CD4-positive, alpha-beta T cell (primary cell): ENCODE measurements at regions not wholly inside any gene's neighbourhood (a gene's known extent, or its start where the extent isn't known, plus 50 kb on each side); places are given as distances from the start of the nearest gene placed in this dataset. TPM values are rescaled to one million over a fixed set of nuclear protein-coding genes. Genes with fewer than 3 reads are reported as not detected.

Experiments
- ATAC-seq: fragments of 200-7000 bp; cut with Tn5 transposase; one replicate; pipeline ENCODE4 v1.10.0; 2022; ENCODE audit warnings: mild to moderate bottlenecking; ENCODE audit not compliant: poor library complexity
- CTCF ChIA-PET: fragments of 350-600 bp; sonication (Branson Sonifier 250); formaldehyde crosslinking; loops from one replicate; lab custom pipeline; 2021; ENCODE audit warnings: antibody characterized with exemption, inconsistent platforms; lab: Charles Lee
- POLR2A ChIA-PET: fragments of 350-600 bp; sonication (Branson Sonifier 250); formaldehyde crosslinking; loops from one replicate; lab custom pipeline; 2021; ENCODE audit warnings: antibody characterized with exemption, inconsistent platforms; lab: Charles Lee
- DNase-seq, 14 experiments: peaks; one replicate each; pipeline ENCODE4 v3.0.0-alpha.2; 2013 to 2020; ENCODE audit warnings: mixed read lengths in 2 of 14
- H3K27ac ChIP-seq, 2 donors: one replicate each; pipeline versions ENCODE4 v1.5.1 to v1.7.0; 2013; ENCODE audit warnings: low read length in 2 of 2, low read depth in 1 of 2, mild to moderate bottlenecking in 1 of 2
- H3K27me3 ChIP-seq, 2 experiments: 1 replicate in 1 of 2; 2 replicates in 1 of 2; pipeline versions ENCODE4 v1.6.1 to v1.7.0; 2013; ENCODE audit warnings: low read length in 2 of 2, control low read depth in 1 of 2, mild to moderate bottlenecking in 1 of 2, moderate library complexity in 1 of 2; ENCODE audit not compliant: insufficient read depth in 2 of 2, control insufficient read depth in 1 of 2
- H3K36me3 ChIP-seq: one replicate; pipeline ENCODE4 v1.6.1; 2013; ENCODE audit warnings: low read length, control low read depth; ENCODE audit not compliant: insufficient read depth
- H3K4me1 ChIP-seq: one replicate; pipeline ENCODE4 v1.6.1; 2013; ENCODE audit warnings: low read length, control low read depth; ENCODE audit not compliant: insufficient read depth
- H3K4me3 ChIP-seq: one replicate; pipeline ENCODE4 v1.5.1; 2013; ENCODE audit warnings: mild to moderate bottlenecking, low read length, moderate library complexity
- H3K9me3 ChIP-seq, 2 experiments: 1 replicate in 1 of 2; 2 replicates in 1 of 2; pipeline versions ENCODE4 v1.6.1 to v1.7.0; 2013; ENCODE audit warnings: low read length in 2 of 2, mild to moderate bottlenecking in 2 of 2, control low read depth in 1 of 2, moderate library complexity in 1 of 2; ENCODE audit not compliant: control insufficient read depth in 1 of 2, insufficient read depth in 1 of 2
- H3K27ac Mint-ChIP-seq: one replicate; pipeline ENCODE4 v1.8.0; 2020; ENCODE audit warnings: mixed read lengths
- H3K27me3 Mint-ChIP-seq: one replicate; pipeline ENCODE4 v1.8.0; 2021; ENCODE audit warnings: mixed read lengths
- H3K36me3 Mint-ChIP-seq: one replicate; pipeline ENCODE4 v1.8.0; 2021; ENCODE audit warnings: low read depth, mixed read lengths
- H3K4me1 Mint-ChIP-seq: one replicate; pipeline ENCODE4 v1.8.0; 2021; ENCODE audit warnings: low read depth, mixed read lengths
- H3K4me3 Mint-ChIP-seq: one replicate; pipeline ENCODE4 v1.8.0; 2020; ENCODE audit warnings: mild to moderate bottlenecking, mixed read lengths
- H3K9me3 Mint-ChIP-seq: one replicate; pipeline ENCODE4 v1.8.0; 2020; ENCODE audit warnings: mixed read lengths
- CTCF ChIP-seq: fragments of 200-600 bp; IDR thresholded peaks from one replicate; pipeline ENCODE4 v1.8.0; 2022; ENCODE audit warnings: antibody characterized with exemption, mild to moderate bottlenecking
- intact Hi-C, 2 experiments: fragments of 100-400 bp; cut with DNase I in 1 of 2; cut with micrococcal nuclease in 1 of 2; formaldehyde crosslinking; loops; one replicate each; pipeline versions ENCODE4 v1.15.1 to v1.9.0; 2023 to 2025; cut with DNase I, micrococcal nuclease
- microRNA-seq: library from miRNA; unstranded; fragments of <30 nt; microRNA quantifications from one replicate; pipeline ENCODE4 v1.2.0, GENCODE V29; 2021; ENCODE audit warnings: borderline microRNAs expressed, borderline replicate concordance

GRCh38 chr4:170157670-170158069 is 67.9 kb upstream of the AADAT start:
- Histone ChIP-seq H3K9me3 (peaks cover 0 to 4% of the 10 kb centered on the region in 2 experiments), H3K27me3 (no peaks in the 10 kb centered on the region), H3K4me1 (no peaks in the 10 kb centered on the region), H3K27ac (no peak overlapping the region), H3K4me3 (no peak overlapping the region), H3K36me3 (no peaks in the 10 kb centered on the region)
- TF ChIP-seq CTCF: no peak
- no peaks in the 10 kb centered on the region for H3K36me3 Mint-ChIP-seq
- ATAC-seq: no peak
- ChIA-PET POLR2A (no interaction called here), CTCF (no interaction called here)
- no peaks in the 10 kb centered on the region for H3K4me1 Mint-ChIP-seq
- H3K4me3 Mint-ChIP-seq: no peak overlapping the region
- H3K27ac Mint-ChIP-seq: no peak overlapping the region
- intact Hi-C loops: no loop called here
- DNase-seq: no peak
- peaks cover 12% of the 10 kb centered on the region for H3K9me3 Mint-ChIP-seq
- H3K27me3 Mint-ChIP-seq: peaks cover 15% of the 10 kb centered on the region

GRCh38 chr4:170145120-170145519 is 55.4 kb upstream of the AADAT start:
- Histone ChIP-seq H3K4me1 (no peaks in the 10 kb centered on the region), H3K27me3 (no peaks in the 10 kb centered on the region), H3K9me3 (no peaks in the 10 kb centered on the region), H3K4me3 (no peak overlapping the region), H3K36me3 (no peaks in the 10 kb centered on the region), H3K27ac (no peak overlapping the region)
- H3K4me3 Mint-ChIP-seq: no peak overlapping the region
- CTCF ChIA-PET: no interaction called here
- TF ChIP-seq CTCF: no peak
- H3K4me1 Mint-ChIP-seq: no peaks in the 10 kb centered on the region
- no peak overlapping the region for H3K27ac Mint-ChIP-seq
- no peaks in the 10 kb centered on the region for H3K27me3 Mint-ChIP-seq
- POLR2A ChIA-PET: no interaction called here
- no peak for ATAC-seq
- no peaks in the 10 kb centered on the region for H3K36me3 Mint-ChIP-seq
- intact Hi-C loops: no loop called here
- no peaks in the 10 kb centered on the region for H3K9me3 Mint-ChIP-seq
- no peak for DNase-seq

- Mint-ChIP-seq H3K9me3 (no peaks in the 10 kb centered on the region), H3K36me3 (no peaks in the 10 kb centered on the region)
Observed at GRCh38 chr4:170139764-170140163, 50.0 kb upstream of the AADAT start.

More at GRCh38 chr4:170139764-170140163, 50.0 kb upstream of the AADAT start:
- no peak for DNase-seq
- Mint-ChIP-seq H3K27ac (no peak overlapping the region), H3K4me1 (peaks cover 6% of the 10 kb centered on the region), H3K4me3 (no peak overlapping the region), H3K27me3 (peaks cover 6% of the 10 kb centered on the region)
- Histone ChIP-seq H3K4me1 (peaks cover 3% of the 10 kb centered on the region), H3K9me3 (no peaks in the 10 kb centered on the region), H3K27ac (no peak overlapping the region), H3K36me3 (no peaks in the 10 kb centered on the region), H3K27me3 (no peaks in the 10 kb centered on the region), H3K4me3 (no peak overlapping the region)
- POLR2A ChIA-PET: no interaction called here
- no peak for TF ChIP-seq CTCF
- CTCF ChIA-PET: no interaction called here
- no peak for ATAC-seq
- intact Hi-C loops: no loop called here

Small RNA genes lying in the stretch of these regions (microRNA-seq; reads per million reads assigned to microRNA genes)
- gene MIR6082: not detected
